Upper lobe of left lung (tissue), 6 donors: ENCODE measurements at regions not wholly inside any gene's neighbourhood (a gene's known extent, or its start where the extent isn't known, plus 50 kb on each side); places are given as distances from the start of the nearest gene placed in this dataset.

Source experiments
- ATAC-seq, 2 donors: fragments of 200-7000 bp; cut with Tn5 transposase; one replicate each; pipeline ENCODE4 v1.9.1; 2022; ENCODE audit warnings: mild to moderate bottlenecking in 2 of 2, moderate library complexity in 2 of 2; ENCODE audit not compliant: low FRiP score in 2 of 2
- DNase-seq, 2 donors: peaks; one replicate each; pipeline ENCODE4 v3.0.0-alpha.2; 2019 to 2020
- H3K27ac ChIP-seq, 4 donors: fragments of 200-600 bp; sonication (generic); one replicate each; pipeline ENCODE4 v1.5.1; 2016 to 2019
- H3K27me3 ChIP-seq, 4 donors: fragments of 200-600 bp; sonication (generic); one replicate each; pipeline ENCODE4 v1.5.1; 2017 to 2019
- H3K36me3 ChIP-seq, 4 donors: fragments of 200-600 bp; sonication (generic); one replicate each; pipeline ENCODE4 v1.5.1; 2016 to 2019
- H3K4me1 ChIP-seq, 4 donors: fragments of 200-600 bp; sonication (generic); one replicate each; pipeline ENCODE4 v1.5.1; 2018 to 2019
- H3K4me3 ChIP-seq, 4 donors: fragments of 200-600 bp; sonication (generic); one replicate each; pipeline ENCODE4 v1.5.1; 2017 to 2019; ENCODE audit warnings: mild to moderate bottlenecking in 2 of 4, moderate library complexity in 1 of 4
- H3K9me3 ChIP-seq, 4 donors: fragments of 200-600 bp; sonication (generic); one replicate each; pipeline ENCODE4 v1.5.1; 2018 to 2019
- EP300 ChIP-seq, 4 donors: sonication (generic); formaldehyde crosslinking; IDR thresholded peaks; one replicate each; pipeline ENCODE4 v1.5.1; 2017; ENCODE audit warnings: antibody characterized with exemption in 4 of 4, control low read depth in 2 of 4
- POLR2A ChIP-seq, 4 donors: fragments of 450-650 bp; IDR thresholded peaks; one replicate each; pipeline ENCODE4 v1.5.1; 2016 to 2017; ENCODE audit warnings: antibody characterized with exemption in 4 of 4, mild to moderate bottlenecking in 2 of 4
- POLR2AphosphoS5 ChIP-seq, 2 donors: sonication (generic); formaldehyde crosslinking; IDR thresholded peaks; one replicate each; pipeline ENCODE4 v1.5.1; 2017; ENCODE audit warnings: antibody characterized with exemption in 2 of 2
- WGBS, 2 donors: methylation state at CpG; one replicate each; pipeline ENCODE4 v1.1.5; 2017 to 2018; 5-methylcytosine and 5-hydroxymethylcytosine counted together
- TF ChIP-seq, protein P1 (sequence below), 6 experiments: fragments of 450-650 bp in 4 of 6; fragments of 200-600 bp in 2 of 6; sonication (generic) in 2 of 6; IDR thresholded peaks; one replicate each; pipeline ENCODE4 v1.5.1; 2016 to 2019; ENCODE audit warnings: antibody characterized with exemption in 6 of 6
- donor health status: DM: no; HTN: no; CAD: no; lungs with moderate emphysema.
- donor health status: DM: no; HTN: yes; CAD: no; lungs with severe emphysema.

GRCh38 chr12:58584880-58585279, 335.4 kb downstream of the LRIG3 start:
- no peaks in the 10 kb centered on the region for H3K9me3 ChIP-seq
- no peaks in the 10 kb centered on the region for H3K27me3 ChIP-seq
- DNase-seq (no peak), ATAC-seq (peak in 1 of 2 donors; percentile 30)
- no peaks in the 10 kb centered on the region for H3K36me3 ChIP-seq
- H3K4me1 ChIP-seq: no peaks in the 10 kb centered on the region
- WGBS, 2 donors: 77 to 84% methylated on average over 2 of the region's 2 CpGs
- no peak overlapping the region for H3K4me3 ChIP-seq
- TF ChIP-seq, protein P1, sequence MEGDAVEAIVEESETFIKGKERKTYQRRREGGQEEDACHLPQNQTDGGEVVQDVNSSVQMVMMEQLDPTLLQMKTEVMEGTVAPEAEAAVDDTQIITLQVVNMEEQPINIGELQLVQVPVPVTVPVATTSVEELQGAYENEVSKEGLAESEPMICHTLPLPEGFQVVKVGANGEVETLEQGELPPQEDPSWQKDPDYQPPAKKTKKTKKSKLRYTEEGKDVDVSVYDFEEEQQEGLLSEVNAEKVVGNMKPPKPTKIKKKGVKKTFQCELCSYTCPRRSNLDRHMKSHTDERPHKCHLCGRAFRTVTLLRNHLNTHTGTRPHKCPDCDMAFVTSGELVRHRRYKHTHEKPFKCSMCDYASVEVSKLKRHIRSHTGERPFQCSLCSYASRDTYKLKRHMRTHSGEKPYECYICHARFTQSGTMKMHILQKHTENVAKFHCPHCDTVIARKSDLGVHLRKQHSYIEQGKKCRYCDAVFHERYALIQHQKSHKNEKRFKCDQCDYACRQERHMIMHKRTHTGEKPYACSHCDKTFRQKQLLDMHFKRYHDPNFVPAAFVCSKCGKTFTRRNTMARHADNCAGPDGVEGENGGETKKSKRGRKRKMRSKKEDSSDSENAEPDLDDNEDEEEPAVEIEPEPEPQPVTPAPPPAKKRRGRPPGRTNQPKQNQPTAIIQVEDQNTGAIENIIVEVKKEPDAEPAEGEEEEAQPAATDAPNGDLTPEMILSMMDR (IDR thresholded peaks at IDR 0.05): no peak
- TF ChIP-seq POLR2AphosphoS5 (IDR thresholded peaks at IDR 0.05) (no peak), POLR2A (IDR thresholded peaks at IDR 0.05) (no peak), EP300 (IDR thresholded peaks at IDR 0.05) (no peak)
- H3K27ac ChIP-seq: no peak overlapping the region

- Histone ChIP-seq H3K4me3 (no peak overlapping the region), H3K9me3 (no peaks in the 10 kb centered on the region), H3K27me3 (no peaks in the 10 kb centered on the region), H3K4me1 (no peaks in the 10 kb centered on the region), H3K36me3 (no peaks in the 10 kb centered on the region), H3K27ac (no peak overlapping the region)
- 53 to 70% methylated on average over 3 of the region's 3 CpGs for WGBS, 2 donors
- no peak for ATAC-seq
- no peak for TF ChIP-seq POLR2AphosphoS5 (IDR thresholded peaks at IDR 0.05)
- TF ChIP-seq, protein P1 (IDR thresholded peaks at IDR 0.05): no peak
- no peak for TF ChIP-seq EP300 (IDR thresholded peaks at IDR 0.05)
- no peak for TF ChIP-seq POLR2A (IDR thresholded peaks at IDR 0.05)
- DNase-seq: no peak
Measured at GRCh38 chr12:58586762-58587161, 333.5 kb downstream of the LRIG3 start.

DNA sequence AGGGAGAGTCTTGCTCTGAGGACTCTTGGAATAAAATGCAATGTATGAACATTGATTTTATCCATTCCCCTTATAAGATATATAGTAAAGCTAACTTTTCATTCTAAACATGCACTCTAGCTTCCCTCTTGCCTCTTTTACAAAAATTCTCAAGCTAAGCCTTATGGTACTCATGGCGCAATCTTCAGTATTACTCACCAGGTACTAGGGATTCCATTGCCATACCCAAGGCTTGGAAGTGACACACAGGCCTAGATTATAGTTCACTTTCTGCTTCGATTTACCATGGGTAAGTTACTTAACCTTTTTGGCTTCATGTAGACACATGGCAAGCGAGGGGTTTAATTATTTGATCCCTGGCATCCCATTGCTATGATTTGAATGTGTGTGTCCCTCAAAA, 331.5 kb downstream of the LRIG3 start:
- DNase-seq (no peak), ATAC-seq (no peak)
- TF ChIP-seq, protein P1 (IDR thresholded peaks at IDR 0.05): no peak
- TF ChIP-seq EP300 (IDR thresholded peaks at IDR 0.05): no peak
- TF ChIP-seq POLR2AphosphoS5 (IDR thresholded peaks at IDR 0.05): no peak
- TF ChIP-seq POLR2A (IDR thresholded peaks at IDR 0.05): no peak
- Histone ChIP-seq H3K36me3 (no peaks in the 10 kb centered on the region), H3K27me3 (no peaks in the 10 kb centered on the region), H3K27ac (no peak overlapping the region), H3K4me3 (no peak overlapping the region), H3K4me1 (no peaks in the 10 kb centered on the region), H3K9me3 (no peaks in the 10 kb centered on the region)
- WGBS, 2 donors: 54 to 73% methylated on average over 3 of the region's 3 CpGs

GRCh38 chr12:58592475-58593207, 327.7 kb downstream of the LRIG3 start:
- TF ChIP-seq POLR2A (IDR thresholded peaks at IDR 0.05) (no peak), POLR2AphosphoS5 (IDR thresholded peaks at IDR 0.05) (no peak), EP300 (IDR thresholded peaks at IDR 0.05) (no peak)
- TF ChIP-seq, protein P1 (IDR thresholded peaks at IDR 0.05): no peak
- no peaks in the 10 kb centered on the region for H3K4me1 ChIP-seq
- peak in 1 of 2 donors; percentile 41 for ATAC-seq
- H3K4me3 ChIP-seq: no peak overlapping the region
- WGBS, 2 donors: 59 to 61% methylated on average over 4 of the region's 4 CpGs
- DNase-seq: no peak
- no peak overlapping the region for H3K27ac ChIP-seq
- H3K36me3 ChIP-seq: no peaks in the 10 kb centered on the region
- no peaks in the 10 kb centered on the region for H3K9me3 ChIP-seq
- H3K27me3 ChIP-seq: no peaks in the 10 kb centered on the region
